Body of pancreas (tissue), 4 donors: ENCODE measurements at regions not wholly inside any gene's neighbourhood (a gene's known extent, or its start where the extent isn't known, plus 50 kb on each side); places are given as distances from the start of the nearest gene placed in this dataset.
"Not testable (repeated sequence)": the region's sequence is repeated elsewhere in the genome, so short reads cannot be mapped to it uniquely, and the experiment has no call there.

Experiments
- ATAC-seq: fragments of 150-250 bp; one replicate; pipeline ENCODE4 v1.9.1; 2016
- DNase-seq, 4 donors: peaks; one replicate each; pipeline ENCODE4 v3.0.0-alpha.2; 2019
- H3K27ac ChIP-seq, 4 donors: fragments of 200-600 bp; sonication (generic); 1 replicate in 3 of 4; 2 replicates in 1 of 4; pipeline versions ENCODE4 v1.5.1 to v1.6.1; 2016 to 2019; ENCODE audit warnings: mild to moderate bottlenecking in 1 of 4, mixed read lengths in 1 of 4, moderate library complexity in 1 of 4
- H3K27me3 ChIP-seq, 2 donors: fragments of 200-600 bp; sonication (generic); one replicate each; pipeline ENCODE4 v1.6.0; 2016; ENCODE audit warnings: mild to moderate bottlenecking in 1 of 2
- H3K36me3 ChIP-seq, 2 donors: fragments of 200-600 bp; sonication (generic); replicated peaks in 1 of 2; 2 replicates each; pipeline ENCODE4 v1.5.1; 2016; ENCODE audit warnings: low read depth in 2 of 2; ENCODE audit not compliant: insufficient read depth in 1 of 2
- H3K4me1 ChIP-seq: fragments of 200-600 bp; sonication (generic); one replicate; pipeline ENCODE4 v1.6.0; 2016
- H3K4me3 ChIP-seq, 2 donors: fragments of 200-600 bp; sonication (generic); 1 replicate in 1 of 2; 2 replicates in 1 of 2; pipeline ENCODE4 v1.5.1; 2016 to 2019
- H3K9me3 ChIP-seq, 3 donors: fragments of 200-600 bp; sonication (generic); 1 replicate in 2 of 3; 2 replicates in 1 of 3; pipeline ENCODE4 v1.5.1; 2016
- CTCF ChIP-seq, 7 experiments: fragments of 450-650 bp in 4 of 7; fragments of 200-600 bp in 3 of 7; sonication (generic) in 3 of 7; IDR thresholded peaks; one replicate each; pipeline ENCODE4 v1.5.1; 2016 to 2019; ENCODE audit warnings: antibody characterized with exemption in 7 of 7
- POLR2A ChIP-seq, 3 donors: fragments of 450-650 bp; IDR thresholded peaks; one replicate each; pipeline ENCODE4 v1.6.1; 2016; ENCODE audit warnings: antibody characterized with exemption in 3 of 3, mild to moderate bottlenecking in 2 of 3
- WGBS, 2 donors: methylation state at CpG; one replicate each; pipeline ENCODE4 v1.1.5; 2017; 5-methylcytosine and 5-hydroxymethylcytosine counted together
- intact Hi-C: fragments of 100-400 bp; cut with DNase I; formaldehyde crosslinking; loops from one replicate; pipeline ENCODE4 v1.15.1; 2023

GRCh38 chr1:78331799-78332198 lies 159.0 kb upstream of the PTGFR start:
- Histone ChIP-seq H3K36me3 (no peaks in the 10 kb centered on the region), H3K27ac (no peak overlapping the region), H3K27me3 (no peaks in the 10 kb centered on the region), H3K9me3 (no peaks in the 10 kb centered on the region), H3K4me3 (no peak overlapping the region), H3K4me1 (no peaks in the 10 kb centered on the region)
- no peak for DNase-seq
- TF ChIP-seq POLR2A (IDR thresholded peaks at IDR 0.05): no peak
- no peak for TF ChIP-seq CTCF (IDR thresholded peaks at IDR 0.05)
- intact Hi-C loops: no loop called here
- ATAC-seq: no peak
- WGBS, 2 donors: 38 to 54% methylated on average over 1 of the region's 1 CpG

GRCh38 chr1:78333502-78333901 lies 157.3 kb upstream of the PTGFR start:
- Histone ChIP-seq H3K4me3 (no peak overlapping the region), H3K9me3 (no peaks in the 10 kb centered on the region), H3K27me3 (no peaks in the 10 kb centered on the region), H3K27ac (no peak overlapping the region), H3K36me3 (no peaks in the 10 kb centered on the region), H3K4me1 (no peaks in the 10 kb centered on the region)
- TF ChIP-seq POLR2A (IDR thresholded peaks at IDR 0.05) (no peak), CTCF (IDR thresholded peaks at IDR 0.05) (peak; percentile 53 to 77 (median 72))
- intact Hi-C loops: no loop called here
- WGBS, 2 donors: 14 to 16% methylated on average over 4 of the region's 4 CpGs
- ATAC-seq: peak; percentile 72
- DNase-seq: peak; percentile 15 to 44 (median 33)

GRCh38 chr1:78334114-78334513 lies 156.7 kb upstream of the PTGFR start:
- H3K4me3 ChIP-seq: no peak overlapping the region
- no peak overlapping the region for H3K27ac ChIP-seq
- TF ChIP-seq CTCF (IDR thresholded peaks at IDR 0.05): no peak
- TF ChIP-seq POLR2A (IDR thresholded peaks at IDR 0.05): no peak
- DNase-seq (no peak), ATAC-seq (no peak)
- WGBS, 2 donors: 67 to 71% methylated on average over 2 of the region's 2 CpGs
- no peaks in the 10 kb centered on the region for H3K4me1 ChIP-seq
- no peaks in the 10 kb centered on the region for H3K27me3 ChIP-seq
- intact Hi-C loops: no loop called here
- H3K9me3 ChIP-seq: no peaks in the 10 kb centered on the region
- H3K36me3 ChIP-seq: no peaks in the 10 kb centered on the region

GRCh38 chr1:78334952-78335351 lies 155.8 kb upstream of the PTGFR start:
- no peaks in the 10 kb centered on the region for H3K27me3 ChIP-seq
- no peak overlapping the region for H3K27ac ChIP-seq
- intact Hi-C loops: no loop called here
- H3K36me3 ChIP-seq: no peaks in the 10 kb centered on the region
- peak; percentile 21 for ATAC-seq
- no peak for DNase-seq
- TF ChIP-seq POLR2A (IDR thresholded peaks at IDR 0.05) (no peak), CTCF (IDR thresholded peaks at IDR 0.05) (no peak)
- no peak overlapping the region for H3K4me3 ChIP-seq
- H3K4me1 ChIP-seq: no peaks in the 10 kb centered on the region
- WGBS, 2 donors: 59 to 60% methylated on average over 4 of the region's 4 CpGs
- no peaks in the 10 kb centered on the region for H3K9me3 ChIP-seq

GRCh38 chr1:78336751-78337150 lies 154.0 kb upstream of the PTGFR start:
- intact Hi-C loops, H3K4me3 ChIP-seq, DNase-seq, H3K27me3 ChIP-seq, H3K27ac ChIP-seq, H3K4me1 ChIP-seq, H3K36me3 ChIP-seq, ATAC-seq, H3K9me3 ChIP-seq: not testable (repeated sequence)
- 73 to 76% methylated on average over 3 of the region's 3 CpGs for WGBS, 2 donors
